ENCODE measurements at regions not wholly inside any gene's neighbourhood (a gene's known extent, or its start where the extent isn't known, plus 50 kb on each side); places are given as distances from the start of the nearest gene placed in this dataset.

GRCh38 chr11:30652801-30653200, 66.6 kb upstream of the MPPED2 start:
- TF ChIP-seq CTCF (IDR thresholded peaks at IDR 0.05) (no peak), POLR2A (IDR thresholded peaks at IDR 0.05) (no peak)
